HG02840 (cell line): ENCODE measurements at regions not wholly inside any gene's neighbourhood (a gene's known extent, or its start where the extent isn't known, plus 50 kb on each side); places are given as distances from the start of the nearest gene placed in this dataset.
"Not testable (repeated sequence)": the region's sequence is repeated elsewhere in the genome, so short reads cannot be mapped to it uniquely, and the experiment has no call there.

ENCODE experiments used
- ATAC-seq: cut with Tn5 transposase; IDR thresholded peaks from one replicate; pipeline ENCODE4 v1.9.1; 2021; ENCODE audit warnings: mild to moderate bottlenecking, moderate library complexity, moderate number of reproducible peaks; ENCODE audit not compliant: unreplicated experiment, low FRiP score

DNA sequence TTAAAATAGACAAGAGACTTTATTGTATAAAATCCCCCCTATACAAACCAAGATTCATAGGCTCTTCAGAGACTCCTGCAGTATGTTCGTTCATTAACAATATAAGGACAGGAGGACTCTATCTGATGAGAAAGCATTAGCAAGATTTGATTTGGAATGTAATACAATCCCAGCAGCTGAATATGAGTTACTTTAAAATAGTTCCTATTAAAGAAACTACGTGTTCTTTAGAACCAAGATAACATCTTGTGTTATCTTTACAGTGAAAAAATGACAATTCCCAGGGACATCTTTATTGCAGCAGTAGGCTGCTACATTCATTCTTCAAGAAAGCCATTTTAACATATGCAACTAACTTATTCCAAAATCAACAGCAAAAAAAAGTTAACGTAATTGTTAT is 1360.1 kb upstream of the GJE1 start:
- no peak for ATAC-seq

DNA sequence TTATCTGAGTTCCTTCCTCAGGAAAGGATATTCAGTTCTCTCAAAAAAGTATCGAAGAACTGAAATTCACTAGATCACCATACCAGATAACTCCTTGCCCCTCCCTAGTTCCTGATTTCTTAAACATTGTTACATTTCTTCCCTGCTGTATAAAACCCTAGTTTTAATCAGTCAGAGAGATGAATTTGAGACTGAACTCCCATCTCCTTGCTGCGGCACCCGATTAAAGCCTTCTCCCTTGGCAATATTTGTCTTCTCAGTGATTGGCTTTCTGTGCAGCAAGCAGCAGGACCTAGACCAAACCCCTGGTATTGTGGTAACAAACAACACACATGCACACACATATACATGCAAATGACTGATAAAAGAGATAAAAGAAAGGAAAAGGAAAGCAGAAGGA is 1364.6 kb upstream of the GJE1 start:
- no peak for ATAC-seq

DNA sequence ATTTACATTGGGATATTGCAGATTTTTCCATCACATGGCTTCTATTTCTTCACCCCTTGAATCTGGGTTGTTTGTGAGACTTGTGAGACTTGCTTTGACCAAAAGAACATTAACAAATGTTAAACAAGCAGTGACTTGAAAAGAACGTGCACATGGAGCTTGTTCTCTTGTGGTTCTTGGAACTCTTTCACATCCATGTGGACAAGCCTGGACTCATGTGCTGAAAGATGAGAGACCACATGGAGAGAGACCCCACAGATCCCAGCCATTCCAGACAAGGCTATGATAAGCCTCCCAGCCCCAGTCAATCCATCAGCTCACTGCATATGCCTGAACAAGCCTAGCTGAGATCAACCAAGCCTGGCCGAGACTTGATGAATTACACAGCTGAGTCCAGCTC is 1365.7 kb upstream of the GJE1 start:
- ATAC-seq = no peak

GRCh38 chr6:140758169-140758877 is 1374.4 kb upstream of the GJE1 start:
- ATAC-seq = no peak

- no peak for ATAC-seq
Measured at GRCh38 chr6:140752234-140752633, 1377.8 kb upstream of the CITED2 start.

DNA sequence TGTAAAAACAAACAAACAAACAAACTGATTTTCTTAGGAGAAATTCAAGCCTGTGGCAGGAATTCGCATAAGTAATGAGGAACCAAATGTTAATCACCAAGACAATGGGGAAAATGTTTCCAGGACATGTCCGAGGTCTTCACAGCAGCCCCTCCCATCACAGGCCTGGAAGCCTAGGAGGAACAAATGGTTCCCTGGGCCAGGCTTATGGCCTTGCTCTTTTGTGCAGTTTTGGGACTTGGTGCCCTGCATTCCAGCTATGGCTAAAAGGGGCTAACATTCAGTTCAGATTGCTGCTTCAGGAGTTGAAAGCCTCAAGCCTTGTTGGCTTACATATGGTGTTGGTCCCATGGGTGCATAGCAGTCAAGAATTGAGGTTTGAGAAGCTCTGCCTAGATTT is 1372.7 kb upstream of the CITED2 start:
- ATAC-seq = no peak

GRCh38 chr6:140744659-140745320 is 1370.3 kb upstream of the CITED2 start:
- peak; percentile 65 for ATAC-seq

GRCh38 chr6:140736231-140736630 is 1361.8 kb upstream of the CITED2 start:
- ATAC-seq = no peak

GRCh38 chr6:140732991-140733390 is 1358.5 kb upstream of the CITED2 start:
- ATAC-seq = no peak

DNA sequence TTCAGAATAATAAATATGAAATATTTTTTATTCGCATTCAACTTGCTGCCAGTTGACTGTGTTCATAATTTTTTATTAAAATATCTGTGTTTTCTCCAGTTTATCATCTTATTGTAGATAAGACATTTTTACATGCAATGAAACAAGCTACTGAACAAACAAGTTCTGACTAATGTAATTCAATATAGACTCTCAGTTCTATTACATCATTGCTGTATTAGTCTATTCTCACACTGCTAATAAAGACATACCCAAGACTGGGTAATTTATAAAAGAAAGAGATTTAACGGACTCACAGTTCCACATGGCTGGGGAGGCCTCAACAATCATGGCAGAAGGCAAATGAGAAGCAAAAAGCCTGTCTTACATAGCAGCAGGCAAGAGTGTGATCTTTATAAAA is 1357.7 kb upstream of the CITED2 start:
- no peak for ATAC-seq

GRCh38 chr6:140731741-140732140 is 1357.3 kb upstream of the CITED2 start:
- no peak for ATAC-seq

DNA sequence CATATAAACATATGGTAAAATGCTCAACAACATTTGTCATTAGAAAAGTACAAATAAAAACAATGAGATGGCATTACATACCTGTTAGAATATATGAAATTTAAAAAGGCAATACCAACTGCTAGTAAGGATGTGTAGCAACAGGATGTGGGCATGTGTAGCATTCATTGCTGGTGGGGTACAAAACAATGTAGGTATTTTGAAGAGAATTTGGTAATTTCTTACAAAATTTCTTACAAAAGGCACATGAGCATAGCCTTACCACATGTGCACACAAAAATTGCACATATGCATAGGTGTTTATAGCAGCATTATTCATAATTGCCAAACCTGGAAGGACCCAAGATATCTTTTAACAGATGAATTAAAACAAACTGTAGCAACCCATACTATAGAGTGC is 1355.1 kb upstream of the CITED2 start:
- no peak for ATAC-seq

- no peak for ATAC-seq
Measured at GRCh38 chr6:140718021-140718420, 1343.6 kb upstream of the CITED2 start.

GRCh38 chr6:140713495-140713894 is 1339.0 kb upstream of the CITED2 start:
- no peak for ATAC-seq

DNA sequence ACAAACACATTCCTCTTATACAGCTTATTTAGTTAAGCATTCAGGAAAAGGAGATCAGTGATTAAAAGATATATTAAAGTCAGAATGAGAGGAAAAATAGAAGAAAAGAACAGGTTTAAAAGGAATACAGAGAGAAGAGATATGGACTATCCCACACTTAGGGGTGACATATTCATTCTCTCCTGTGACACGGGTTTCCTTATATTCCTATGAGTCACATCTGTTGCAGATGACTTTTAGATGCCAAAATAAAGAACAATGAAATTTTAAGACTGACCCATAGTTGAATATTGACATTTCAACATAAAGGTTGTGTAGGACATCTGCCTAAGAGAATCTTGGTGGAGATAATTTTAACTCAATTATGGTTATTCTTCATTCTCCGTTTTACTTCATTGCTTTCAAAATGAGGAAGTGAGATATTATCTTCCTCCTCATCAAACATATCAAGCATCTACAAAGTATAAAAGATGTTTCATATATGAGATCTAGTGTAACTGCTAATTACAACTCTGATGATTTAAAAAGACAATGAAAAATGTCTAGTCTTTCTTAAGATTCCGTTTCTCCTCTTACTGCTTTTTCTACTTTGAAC is 1336.7 kb upstream of the CITED2 start:
- ATAC-seq = no peak

- ATAC-seq = no peak
Measured at GRCh38 chr6:140708441-140708840, 1334.0 kb upstream of the CITED2 start.

DNA sequence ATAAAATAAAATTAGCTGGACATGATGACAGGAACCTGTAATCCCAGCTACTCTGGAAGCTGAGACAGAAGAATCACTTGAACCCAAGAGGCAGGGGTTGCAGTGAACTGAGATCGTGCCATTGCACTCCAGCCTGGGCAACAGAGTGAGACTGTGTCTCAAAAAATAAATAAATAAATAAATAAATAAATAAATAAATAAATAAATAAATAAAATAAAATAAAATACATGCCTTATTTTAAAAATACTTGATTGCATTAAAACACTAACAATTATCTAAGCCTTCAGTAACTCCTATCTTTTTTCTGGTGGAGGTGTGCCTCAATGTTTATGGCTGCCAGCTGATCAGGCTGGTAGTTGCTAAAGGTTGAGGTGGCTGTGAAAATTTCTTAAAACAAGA is 1329.6 kb upstream of the CITED2 start:
- not testable (repeated sequence) for ATAC-seq

GRCh38 chr6:140697585-140697984 is 1323.1 kb upstream of the CITED2 start:
- no peak for ATAC-seq

- no peak for ATAC-seq
Measured at GRCh38 chr6:140684776-140685550, 1310.5 kb upstream of the CITED2 start.

DNA sequence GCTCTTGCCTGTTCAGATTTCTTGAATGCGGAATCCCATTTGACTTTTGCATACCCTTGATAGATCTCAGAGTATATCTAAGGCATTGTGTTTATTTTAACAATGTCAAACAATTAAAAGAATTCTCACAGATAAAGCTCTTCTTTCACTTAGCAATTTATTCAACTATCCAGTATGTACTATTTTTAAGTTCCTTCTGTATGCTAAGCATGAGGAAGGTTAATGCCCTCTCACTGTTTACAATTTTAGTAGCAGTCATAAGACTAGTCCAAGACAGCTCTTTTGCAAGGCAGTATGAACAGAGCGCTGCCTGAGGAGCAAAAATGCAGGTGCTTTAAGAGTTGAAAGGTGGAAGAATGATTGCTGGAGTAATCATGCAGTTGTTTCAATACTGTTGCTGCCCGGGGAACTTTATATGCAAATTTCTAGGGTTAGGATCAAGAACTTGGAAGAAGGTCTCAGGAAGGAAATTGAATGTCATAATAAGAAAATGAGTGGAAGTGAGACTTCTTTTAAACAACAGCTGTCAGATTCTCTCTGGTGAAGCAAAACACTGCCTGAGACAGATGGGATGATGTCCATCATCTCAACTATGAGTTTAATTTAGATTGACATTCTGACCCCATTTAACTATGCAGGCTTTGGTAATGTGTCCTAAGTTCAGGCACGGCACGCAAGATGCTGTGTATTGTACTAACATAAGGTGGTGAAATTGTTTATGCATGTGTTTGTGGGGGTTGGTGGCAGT is 1303.5 kb upstream of the CITED2 start:
- ATAC-seq = no peak
